ENCODE measurements at regions not wholly inside any gene's neighbourhood (a gene's known extent, or its start where the extent isn't known, plus 50 kb on each side); places are given as distances from the start of the nearest gene placed in this dataset.

- TF ChIP-seq CTCF (IDR thresholded peaks at IDR 0.05; ENCODE audit: borderline replicate concordance, extremely low read depth, low read length, poor library complexity, severe bottlenecking) (no peak), EZH2 (IDR thresholded peaks at IDR 0.05; ENCODE audit: borderline replicate concordance, low read depth, low read length, severe bottlenecking) (no peak)
Observed at GRCh38 chr13:34869696-34870095, 72.4 kb upstream of the NBEA start.

All from DND-41 (cell line).